ENCODE measurements at regions not wholly inside any gene's neighbourhood (a gene's known extent, or its start where the extent isn't known, plus 50 kb on each side); places are given as distances from the start of the nearest gene placed in this dataset.
A peak's percentile ranks its signal among the peaks of the same experiment; 100 is the strongest.

DNA sequence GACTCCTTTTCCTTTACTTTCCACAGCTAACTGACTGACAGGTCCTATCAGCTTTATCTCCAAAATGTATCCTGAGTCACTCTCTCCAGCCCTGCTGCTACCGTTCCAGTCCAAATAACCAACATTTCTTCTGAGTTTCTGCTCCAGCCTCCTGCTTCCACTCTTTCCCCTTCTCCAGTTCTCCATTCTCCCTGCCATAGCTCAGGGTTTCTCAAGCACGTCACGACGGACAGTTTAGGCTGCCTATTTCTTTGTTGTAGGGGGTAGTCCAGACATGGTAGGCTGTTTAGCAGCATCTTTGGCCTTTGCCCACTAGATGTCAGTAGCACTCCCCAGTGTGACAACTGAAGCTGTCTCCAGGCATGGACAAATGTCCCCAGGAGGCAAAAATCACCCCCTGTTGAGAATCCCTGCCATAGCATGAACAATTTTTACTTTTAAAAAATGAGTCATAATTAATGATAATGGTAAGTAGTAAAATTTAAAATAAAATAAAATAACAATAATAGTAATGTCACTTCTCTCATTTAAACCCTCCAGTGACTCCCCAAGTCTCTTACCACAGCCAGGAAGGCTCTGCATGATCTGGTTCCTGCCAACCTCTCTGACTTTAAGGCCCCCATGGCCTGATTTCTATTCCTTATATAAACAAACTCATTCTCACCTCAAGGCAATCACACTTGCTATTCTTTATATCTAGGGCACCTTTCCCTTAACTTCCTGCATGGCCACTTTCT lies 105.4 kb upstream of the FER start:
- peak; percentile 36 for DNase-seq

DNA sequence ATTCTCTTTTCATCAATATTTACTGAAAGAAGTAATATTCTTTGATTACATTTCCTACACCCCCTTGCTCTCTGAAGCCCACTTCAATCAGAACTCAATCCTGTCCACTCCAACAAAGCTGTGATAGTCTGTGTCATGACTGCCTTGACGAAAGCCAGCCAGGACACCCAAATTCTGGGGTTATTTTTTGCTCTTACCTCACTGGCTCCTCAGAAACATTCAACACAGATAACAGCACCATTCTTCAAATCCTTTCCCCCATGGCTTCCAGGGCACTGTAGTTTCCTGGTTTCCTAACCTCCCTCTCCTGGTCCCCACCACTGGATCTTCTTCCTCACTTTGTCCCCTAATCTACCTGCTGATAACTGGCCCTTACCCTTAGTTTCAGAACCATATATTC lies 106.1 kb upstream of the FER start:
- DNase-seq = no peak

DNA sequence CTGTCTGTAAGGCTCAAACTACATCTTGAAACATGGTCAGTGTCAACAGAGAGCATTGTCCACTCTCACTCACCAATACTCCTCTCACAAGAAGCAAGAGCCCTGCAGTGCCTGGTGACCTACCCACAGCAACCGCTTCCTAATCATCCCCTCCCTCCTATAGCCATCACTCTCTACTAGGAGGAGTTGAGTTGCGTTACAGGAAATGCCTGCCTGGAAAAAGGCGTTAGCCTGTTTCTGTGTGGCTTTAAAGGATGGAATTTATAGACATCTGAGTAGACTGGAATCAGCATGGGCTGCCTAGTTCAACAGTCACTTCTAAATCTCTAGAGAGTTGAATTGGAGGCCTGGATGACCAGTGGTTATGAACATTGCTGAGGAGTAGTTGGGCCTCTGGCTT lies 108.3 kb upstream of the FER start:
- no peak for DNase-seq

DNA sequence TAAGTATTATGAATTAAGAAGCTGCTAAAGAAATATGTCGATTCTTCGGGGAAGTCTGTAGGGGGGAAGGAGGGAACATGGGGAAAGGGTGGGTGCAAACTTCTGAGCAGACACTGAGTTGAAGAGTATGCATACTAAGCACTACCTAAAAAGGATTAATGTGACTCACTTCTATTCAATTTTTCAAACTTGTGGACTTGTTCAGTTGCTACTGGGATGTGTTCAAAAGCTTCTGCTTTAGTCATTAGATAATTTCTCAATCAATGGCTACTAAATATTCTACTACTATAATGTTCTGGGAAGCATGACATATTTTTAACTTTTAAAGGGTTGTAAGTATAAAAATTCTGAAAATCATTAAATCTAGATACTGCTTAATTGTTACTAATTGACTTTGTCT lies 109.7 kb upstream of the FER start:
- no peak for DNase-seq

DNA sequence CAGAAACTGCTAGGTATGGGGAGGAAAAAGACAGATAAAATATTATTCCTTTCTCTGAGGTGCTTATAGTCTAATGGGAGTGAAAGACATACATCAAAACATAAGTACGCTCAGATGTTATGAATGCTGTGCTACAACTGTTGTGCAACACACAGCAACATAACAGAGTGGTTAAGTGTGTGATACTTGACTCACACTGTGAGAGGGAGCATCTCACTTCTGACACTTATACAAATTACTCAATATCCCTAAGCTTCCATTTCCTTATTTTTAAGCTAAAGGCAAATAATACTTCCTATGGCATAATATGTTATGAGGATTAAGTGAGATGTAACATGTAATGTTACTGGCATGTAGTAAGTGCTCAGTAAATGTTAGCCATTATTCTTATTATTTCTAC lies 110.6 kb upstream of the FER start:
- no peak for DNase-seq

DNA sequence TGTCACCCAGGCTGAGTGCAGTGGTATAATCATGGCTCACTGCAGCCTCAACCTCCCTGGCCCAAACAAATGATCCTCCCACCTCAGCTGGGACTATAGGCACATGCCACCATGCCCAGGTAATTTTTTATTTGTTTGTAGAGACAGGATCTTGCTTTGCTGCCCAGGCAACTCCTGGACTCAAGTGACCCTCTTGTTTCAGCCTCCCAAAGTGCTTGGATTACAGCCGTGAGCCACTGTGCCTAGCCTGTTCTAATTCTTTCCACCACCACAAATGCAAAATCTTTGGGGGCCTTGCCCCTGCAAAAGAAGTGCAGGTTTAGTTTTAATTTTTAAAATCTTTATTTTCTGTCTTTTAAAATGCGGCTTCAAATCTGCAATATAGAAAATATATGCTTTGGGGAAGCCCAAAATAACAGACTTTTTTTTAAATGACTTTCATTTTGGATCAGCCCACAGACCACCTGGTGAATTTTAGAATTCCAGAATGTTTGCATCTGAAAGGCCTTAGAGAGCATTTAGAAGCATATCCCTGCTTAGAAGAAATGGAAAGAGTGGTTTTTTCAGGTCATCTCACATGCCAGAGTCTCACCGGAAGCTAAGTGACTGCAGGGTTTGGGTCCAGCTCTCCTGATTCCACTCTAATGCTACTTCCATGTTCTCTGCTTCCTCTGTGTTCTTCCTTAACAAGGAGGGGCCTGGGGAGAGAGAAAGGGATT lies 111.4 kb upstream of the FER start:
- no peak for DNase-seq

DNA sequence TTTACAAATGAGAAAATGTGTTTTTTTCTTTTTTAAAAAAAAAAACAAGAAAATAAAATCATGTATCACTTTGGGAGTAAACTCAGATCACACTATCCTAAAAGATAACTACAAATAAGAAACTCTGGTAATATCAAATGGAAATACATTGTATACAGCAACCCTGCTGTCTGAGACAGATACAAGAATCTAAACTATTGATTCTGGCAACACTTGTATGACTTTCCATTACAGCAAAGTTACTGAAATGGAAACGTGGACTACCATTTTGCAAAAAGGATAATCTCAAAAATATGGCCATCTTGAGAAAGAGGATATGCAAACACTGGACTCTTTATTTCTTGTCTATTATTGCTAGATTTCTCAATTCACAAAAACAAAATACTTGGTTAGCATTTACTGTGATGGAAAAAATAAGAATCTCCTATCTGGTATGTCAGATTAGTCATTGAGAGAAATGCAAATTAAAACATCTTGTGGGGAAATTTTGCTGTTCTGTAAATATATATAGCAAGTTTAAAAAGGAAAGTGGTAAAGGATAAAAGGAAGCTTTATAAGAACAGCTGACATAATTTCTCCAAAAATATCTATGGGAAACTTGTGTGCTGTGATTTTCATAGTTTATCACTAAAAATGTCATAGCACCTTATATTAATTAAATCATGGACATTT lies 112.9 kb upstream of the FER start:
- DNase-seq = no peak

DNA sequence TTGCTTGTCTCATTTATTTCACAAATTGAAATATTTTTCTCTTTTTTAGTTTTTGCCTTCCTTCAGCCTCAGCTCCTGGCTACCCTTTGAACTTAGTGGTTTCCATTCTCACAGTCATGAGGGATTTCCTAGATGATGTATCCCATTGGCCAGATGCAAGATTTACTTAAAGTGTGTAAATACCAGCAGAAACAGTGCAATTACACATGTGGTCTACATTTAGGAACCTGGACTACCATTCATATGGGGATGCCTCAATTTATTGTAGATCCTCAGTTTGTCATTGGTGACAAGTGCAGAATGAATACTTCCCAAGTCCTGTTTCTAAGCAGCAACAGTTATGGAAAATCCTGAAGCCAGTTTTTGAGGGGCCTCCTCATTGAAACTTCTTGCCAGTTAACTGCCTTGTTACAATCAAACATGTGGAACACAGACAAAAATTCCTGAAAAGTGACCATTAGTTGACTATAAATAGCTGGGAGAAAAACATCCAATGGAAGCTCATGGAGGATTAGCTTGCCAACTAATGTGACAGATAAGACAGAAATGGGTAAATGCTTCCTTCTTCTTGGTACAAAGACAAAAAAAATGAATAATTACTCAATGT lies 113.6 kb upstream of the FER start:
- DNase-seq = no peak

DNA sequence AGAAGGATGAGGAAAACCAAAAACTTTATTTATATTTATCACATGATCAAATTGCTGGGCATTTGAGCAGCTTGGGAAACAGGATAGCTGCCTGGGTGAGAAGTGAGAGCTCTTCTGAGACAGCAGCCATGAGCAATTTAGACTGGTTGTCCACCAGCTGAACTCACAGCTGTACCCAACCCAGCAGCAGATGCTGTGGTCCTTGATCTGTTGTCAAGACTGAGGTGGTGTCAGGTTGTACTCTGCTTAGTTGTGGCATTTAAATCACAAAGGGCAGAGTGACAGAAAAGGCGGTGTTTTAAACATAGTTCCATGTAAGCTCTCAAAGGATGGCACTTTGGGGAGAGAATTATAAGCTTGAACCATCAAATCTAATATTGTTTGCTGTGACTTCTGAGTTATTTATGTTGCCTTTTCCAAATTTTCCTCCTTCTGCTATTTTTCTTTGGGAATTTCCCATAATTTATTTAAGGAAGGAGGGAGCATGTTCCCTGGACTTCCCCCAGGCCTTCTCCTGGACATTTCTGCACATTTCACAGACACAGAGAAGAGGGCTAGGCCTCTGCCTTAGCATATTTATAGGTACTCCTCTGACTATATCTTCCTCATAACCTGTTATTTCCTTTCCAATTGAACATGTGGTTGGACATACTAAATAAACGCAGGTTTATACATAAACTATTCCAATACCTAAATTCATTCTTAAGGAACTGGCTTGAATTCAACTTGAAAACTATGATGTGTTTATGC lies 117.7 kb upstream of the FER start:
- no peak for DNase-seq

DNA sequence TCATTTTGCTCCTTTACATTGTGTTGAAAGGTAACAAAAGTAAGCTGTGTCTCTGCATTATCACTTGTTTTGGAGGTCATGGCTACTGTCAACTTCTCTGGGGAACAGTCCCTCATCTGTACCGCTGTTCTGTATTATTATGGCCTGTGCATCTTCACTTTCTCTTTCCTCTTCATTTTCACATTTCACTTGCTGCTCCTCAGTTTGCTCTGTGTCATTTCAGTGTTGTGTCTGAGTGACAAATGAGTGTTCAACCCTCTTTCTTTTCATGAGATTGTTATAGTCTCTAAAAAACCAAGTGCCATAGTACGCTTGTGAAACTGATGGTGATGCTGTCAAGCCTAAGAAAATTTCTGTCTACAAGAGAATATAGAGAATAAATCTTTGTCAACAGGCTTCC lies 122.0 kb upstream of the FER start:
- no peak for DNase-seq

DNA sequence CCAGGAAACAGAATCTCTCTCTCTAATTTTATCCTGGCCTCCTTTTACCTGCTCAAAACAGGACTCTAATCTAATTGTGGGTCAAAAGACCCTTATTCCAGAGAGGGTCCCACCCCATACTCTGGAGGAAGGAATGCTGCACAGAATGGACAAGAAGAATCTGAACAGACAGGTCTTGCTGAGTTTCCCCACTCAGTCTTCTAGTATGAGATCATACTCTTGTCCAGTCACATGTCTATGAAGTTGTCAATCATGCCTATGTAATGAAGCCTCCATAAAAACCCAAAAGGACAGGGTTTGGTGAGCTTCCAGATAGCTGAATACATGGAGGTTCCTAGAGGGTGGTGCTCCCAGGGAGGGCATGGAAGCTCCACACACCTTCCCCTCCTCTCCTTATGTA lies 123.9 kb upstream of the FER start:
- no peak for DNase-seq

DNA sequence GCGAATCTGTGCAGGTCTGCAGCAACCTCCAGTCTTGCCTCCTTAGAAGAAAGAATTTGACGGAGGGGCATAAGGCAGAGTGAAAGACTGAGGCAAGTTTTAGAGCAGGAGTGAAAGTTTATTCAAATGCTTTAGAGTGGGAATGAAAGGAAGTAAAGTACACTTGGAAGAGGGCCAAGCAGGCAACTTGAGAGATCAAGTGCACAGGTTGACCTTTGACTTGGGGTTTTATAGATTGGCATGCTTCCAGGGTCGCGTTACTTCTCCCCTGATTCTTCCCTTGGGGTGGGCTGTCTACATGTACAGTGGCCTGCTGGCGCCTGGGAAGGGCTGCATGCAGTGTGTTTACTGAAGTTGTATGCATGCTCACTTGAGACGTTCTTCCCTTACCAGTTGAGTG lies 127.2 kb upstream of the FER start:
- DNase-seq = no peak

DNA sequence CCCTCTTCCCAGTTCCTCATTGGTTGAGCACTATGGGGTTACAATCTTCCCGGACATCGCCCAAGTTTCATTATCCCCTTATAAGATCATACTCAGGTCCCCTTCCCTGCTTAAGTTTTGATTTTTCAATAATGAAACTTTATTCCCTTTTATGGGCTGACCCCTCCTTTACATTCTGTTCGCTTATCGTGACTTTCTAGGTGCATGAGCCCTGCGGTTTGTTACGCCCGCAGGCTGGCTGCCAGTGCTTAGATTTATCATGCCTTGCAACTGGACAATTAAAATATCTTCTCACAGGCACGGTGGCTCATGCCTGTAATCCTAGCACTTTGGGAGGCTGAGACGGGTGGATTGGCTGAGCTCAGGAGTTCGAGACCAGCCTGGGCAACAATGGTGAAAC lies 127.9 kb upstream of the FER start:
- no peak for DNase-seq

DNA sequence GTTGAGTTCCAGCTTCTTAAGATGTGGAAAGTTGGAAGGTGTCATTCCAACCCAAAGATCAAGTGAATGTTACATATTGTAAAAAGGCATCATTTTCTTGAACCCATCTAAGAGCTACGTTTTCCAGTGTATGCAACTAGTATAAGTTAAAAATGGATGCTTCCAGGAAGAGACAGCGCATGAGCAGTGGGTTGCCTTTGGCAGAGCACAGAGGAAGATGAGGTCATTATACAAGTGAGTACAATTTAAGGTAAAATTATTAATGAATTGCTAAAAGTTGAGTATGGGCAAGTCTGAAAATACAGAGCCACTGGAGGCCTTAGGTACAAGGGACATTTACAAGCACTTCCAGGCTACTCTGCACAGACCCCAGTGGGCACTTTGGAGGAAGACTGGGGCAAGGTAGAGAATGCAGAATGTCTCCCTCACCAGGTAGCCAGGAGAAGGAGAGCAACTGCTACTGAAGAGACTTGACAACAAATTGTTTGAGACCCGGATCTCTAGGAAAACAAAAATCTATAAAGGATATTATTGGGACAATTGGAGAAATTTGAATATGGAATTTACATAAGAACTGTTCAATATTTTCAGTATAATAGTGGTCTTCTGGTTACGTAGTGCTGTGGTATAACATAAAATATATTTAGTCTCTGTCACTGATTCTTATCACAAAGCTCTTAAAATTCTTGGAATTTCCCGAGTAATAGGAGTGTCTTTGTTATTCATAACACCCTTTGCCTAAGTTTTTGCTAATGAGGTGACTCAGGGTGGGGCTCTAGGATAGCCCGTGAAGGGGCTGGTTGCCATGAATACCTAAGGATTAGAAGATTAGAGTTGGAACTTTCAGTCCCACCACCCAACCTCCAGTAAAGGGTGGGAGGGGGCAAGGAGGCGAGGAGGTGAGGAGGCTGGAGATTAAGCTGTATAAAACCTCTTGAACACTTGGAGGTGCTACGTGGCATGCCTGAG lies 129.9 kb upstream of the FER start:
- no peak for DNase-seq

DNA sequence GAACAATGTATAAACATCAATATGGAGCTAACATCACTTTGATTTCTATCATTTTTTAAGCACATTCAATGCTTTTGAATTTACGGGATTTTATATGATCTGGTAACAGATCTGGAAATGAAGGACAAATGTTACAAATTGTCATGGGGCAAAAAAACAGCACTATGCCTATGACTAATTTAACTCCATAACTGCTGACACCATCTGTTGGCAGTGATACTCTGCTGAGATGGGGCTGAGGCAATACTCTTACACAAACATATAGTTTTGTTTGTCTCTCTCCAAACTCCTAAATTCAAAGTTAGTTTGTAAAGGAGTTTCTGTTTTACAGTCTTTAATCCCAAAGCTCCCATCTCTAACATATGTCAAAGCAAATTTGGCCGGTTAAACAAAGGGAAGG lies 132.5 kb upstream of the FER start:
- DNase-seq = no peak

DNA sequence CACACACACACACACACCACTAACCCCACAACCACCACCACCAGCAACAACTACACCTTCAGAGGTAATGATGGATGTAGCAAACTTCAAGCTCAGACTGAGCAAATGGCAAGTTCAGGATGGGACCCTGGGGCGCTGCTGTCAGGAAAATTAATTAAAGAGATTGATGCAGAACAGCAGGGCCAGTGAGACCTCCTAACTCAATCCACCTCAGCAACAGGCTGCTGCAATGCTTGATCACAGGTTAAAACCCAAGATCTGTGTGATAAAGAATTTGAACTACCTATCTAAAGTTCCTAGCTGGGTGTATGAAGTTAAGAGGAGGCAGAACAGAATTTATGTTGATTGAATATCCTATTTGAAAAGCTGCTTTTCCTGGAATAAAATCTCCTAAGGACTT lies 140.3 kb upstream of the FER start:
- DNase-seq = no peak

DNA sequence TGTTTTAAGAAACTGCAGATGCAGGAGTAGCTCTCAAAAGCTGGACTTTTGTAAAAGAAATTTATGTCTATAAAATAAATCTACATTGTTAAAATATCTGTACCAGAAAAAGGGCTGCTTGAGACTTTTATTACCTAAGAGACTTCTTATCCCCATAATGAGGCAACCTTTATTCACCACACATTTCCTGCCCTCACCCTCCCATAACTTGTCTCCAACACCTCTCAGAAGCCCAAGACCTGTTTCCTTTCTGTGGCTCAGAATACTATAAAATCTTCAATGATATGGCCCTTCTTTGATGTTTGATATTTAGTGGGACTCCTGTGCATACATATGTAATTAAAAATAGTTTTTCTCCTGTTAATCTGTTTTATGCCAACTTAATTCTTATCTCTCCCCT lies 141.5 kb upstream of the FER start:
- DNase-seq = no peak

DNA sequence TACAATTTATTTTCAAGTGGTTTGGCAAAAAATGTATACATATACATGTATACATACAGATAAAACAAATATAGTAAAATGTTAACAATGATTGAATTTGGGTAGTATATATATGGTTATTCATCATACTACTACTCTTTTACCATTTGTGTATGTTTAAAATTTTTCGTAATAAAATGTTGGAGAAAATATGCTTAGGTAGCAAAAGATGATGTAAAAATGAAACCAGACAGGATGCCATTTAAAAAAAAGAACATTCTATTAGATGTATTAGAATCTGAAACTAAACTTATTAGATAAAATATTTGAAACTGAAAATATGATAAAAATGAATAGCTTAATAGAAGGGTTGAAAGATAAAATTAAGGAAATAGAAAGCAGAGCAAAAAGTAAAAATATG lies 144.9 kb upstream of the FER start:
- DNase-seq = no peak

DNA sequence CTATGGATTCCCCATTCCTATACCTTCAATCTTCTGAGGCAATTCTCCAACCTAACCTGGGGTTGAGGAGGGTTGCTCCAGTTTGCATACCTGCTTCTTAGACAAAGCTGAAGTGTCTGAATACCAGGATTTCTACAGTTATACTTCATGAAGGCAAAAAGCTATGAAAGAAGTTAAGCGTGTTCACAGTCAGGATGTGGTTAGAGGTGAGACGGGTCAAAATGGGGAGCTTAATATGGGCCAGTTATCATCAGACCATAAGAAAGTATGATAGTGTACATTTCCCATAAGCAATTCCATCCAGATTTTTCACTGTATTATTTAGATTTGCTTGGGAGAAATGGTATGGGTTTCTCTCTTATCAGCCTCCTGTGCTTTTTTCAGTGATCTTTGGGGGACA lies 156.9 kb upstream of the FER start:
- no peak for DNase-seq

DNA sequence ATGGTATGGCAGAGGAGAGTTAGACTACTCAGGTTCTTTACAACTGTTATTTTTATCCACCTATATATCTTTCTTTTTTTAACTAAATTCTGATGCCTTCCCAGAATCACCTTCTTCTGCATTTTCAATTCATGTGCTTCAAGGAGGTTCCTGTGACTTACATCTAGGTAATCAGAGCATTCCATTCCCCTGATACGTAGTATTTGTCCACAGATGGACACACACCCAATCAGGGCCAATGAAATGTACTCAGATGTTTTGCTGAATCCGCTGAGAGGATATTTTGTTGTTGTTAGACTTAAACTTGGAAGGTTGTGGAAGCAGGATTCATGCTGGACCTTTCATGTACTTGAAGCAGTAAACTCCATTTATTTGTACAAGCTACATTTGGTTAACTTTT lies 159.4 kb upstream of the FER start:
- no peak for DNase-seq

DNA sequence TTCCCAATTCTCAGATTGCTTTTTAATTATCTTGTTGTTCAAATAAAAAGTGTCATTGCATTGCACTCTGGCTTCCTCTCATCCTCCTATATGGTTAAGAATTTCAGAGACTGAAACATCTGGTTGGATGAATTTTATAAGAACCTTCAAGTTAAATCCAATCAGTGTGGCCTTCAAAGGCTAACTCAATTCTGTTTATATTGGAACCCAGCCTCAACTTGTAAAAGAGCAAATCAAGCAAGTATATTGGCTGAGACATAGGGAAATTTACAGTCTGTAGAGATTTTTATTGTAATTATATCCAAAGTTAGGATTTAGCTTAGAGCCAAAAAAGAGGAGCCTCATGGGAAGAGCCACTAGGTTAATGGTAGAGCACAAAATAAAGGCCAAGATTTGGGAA lies 159.9 kb upstream of the FER start:
- DNase-seq = no peak

DNA sequence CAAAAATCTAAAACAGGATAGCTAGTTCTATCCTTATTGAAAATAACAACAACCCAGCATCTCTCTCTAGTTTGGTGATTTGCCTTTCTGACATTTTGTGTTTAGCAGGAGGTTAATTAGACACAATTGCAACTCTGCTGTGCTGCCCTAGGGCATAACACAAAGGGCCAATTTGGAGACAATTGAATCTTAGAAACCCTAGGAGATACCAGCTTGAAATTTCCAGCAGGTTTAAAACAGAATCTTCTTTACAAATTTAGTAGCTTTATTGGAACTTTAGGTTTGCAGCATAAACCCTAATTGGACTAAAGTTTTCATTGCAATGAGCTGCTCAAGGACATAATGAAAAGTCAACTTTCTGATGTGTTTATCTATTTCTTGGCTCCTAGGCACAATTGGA lies 166.7 kb upstream of the FER start:
- no peak for DNase-seq

Data from T1000 (cell line).